GM21526 (cell line): ENCODE measurements at regions not wholly inside any gene's neighbourhood (a gene's known extent, or its start where the extent isn't known, plus 50 kb on each side); places are given as distances from the start of the nearest gene placed in this dataset.
"Not testable (repeated sequence)": the region's sequence is repeated elsewhere in the genome, so short reads cannot be mapped to it uniquely, and the experiment has no call there.

Experiments used
- ATAC-seq: cut with Tn5 transposase; IDR thresholded peaks from one replicate; pipeline ENCODE4 v1.9.1; 2021; ENCODE audit warnings: moderate library complexity; ENCODE audit not compliant: unreplicated experiment, low FRiP score

GRCh38 chr6:66166713-66167112 is 459.7 kb upstream of the EYS start:
- not testable (repeated sequence) for ATAC-seq

- no peak for ATAC-seq
These were observed 454.6 kb upstream of the EYS start for GRCh38 chr6:66161546-66162108.

GRCh38 chr6:66159937-66160336 is 452.9 kb upstream of the EYS start:
- no peak for ATAC-seq

GRCh38 chr6:66153247-66153646 is 446.2 kb upstream of the EYS start:
- ATAC-seq = no peak

GRCh38 chr6:66149132-66149531 is 442.1 kb upstream of the EYS start:
- ATAC-seq = no peak

GRCh38 chr6:66145867-66146266 is 438.8 kb upstream of the EYS start:
- ATAC-seq = no peak

GRCh38 chr6:66134021-66134420 is 427.0 kb upstream of the EYS start:
- ATAC-seq = no peak

- ATAC-seq = no peak
These were observed 421.6 kb upstream of the EYS start for GRCh38 chr6:66128656-66129055.

- ATAC-seq = no peak
These were observed 421.2 kb upstream of the EYS start for GRCh38 chr6:66128243-66128642.

- ATAC-seq = no peak
These were observed 420.0 kb upstream of the EYS start for GRCh38 chr6:66127061-66127460.

- no peak for ATAC-seq
These were observed 419.3 kb upstream of the EYS start for GRCh38 chr6:66126358-66126757.

GRCh38 chr6:66103954-66104353 is 396.9 kb upstream of the EYS start:
- no peak for ATAC-seq

GRCh38 chr6:66103354-66103753 is 396.3 kb upstream of the EYS start:
- ATAC-seq = no peak

GRCh38 chr6:66096679-66097078 is 389.7 kb upstream of the EYS start:
- ATAC-seq = no peak

GRCh38 chr6:66094615-66095014 is 387.6 kb upstream of the EYS start:
- no peak for ATAC-seq

- ATAC-seq = not testable (repeated sequence)
These were observed 385.3 kb upstream of the EYS start for GRCh38 chr6:66092306-66092705.

- no peak for ATAC-seq
These were observed 379.5 kb upstream of the EYS start for GRCh38 chr6:66086532-66086931.

- no peak for ATAC-seq
These were observed 375.9 kb upstream of the EYS start for GRCh38 chr6:66082914-66083313.

- ATAC-seq = no peak
These were observed 361.9 kb upstream of the EYS start for GRCh38 chr6:66068907-66069306.

- no peak for ATAC-seq
These were observed 361.0 kb upstream of the EYS start for GRCh38 chr6:66068033-66068432.

GRCh38 chr6:66065313-66065712 is 358.3 kb upstream of the EYS start:
- no peak for ATAC-seq

GRCh38 chr6:66057034-66057433 is 350.0 kb upstream of the EYS start:
- ATAC-seq = no peak

- ATAC-seq = no peak
These were observed 347.9 kb upstream of the EYS start for GRCh38 chr6:66054967-66055366.
